ENCODE measurements at regions not wholly inside any gene's neighbourhood (a gene's known extent, or its start where the extent isn't known, plus 50 kb on each side); places are given as distances from the start of the nearest gene placed in this dataset.
A peak's percentile ranks its signal among the peaks of the same experiment; 100 is the strongest.

- DNase-seq (ENCODE audit: low spot score), result no peak
These were observed 221.7 kb upstream of the TMC3 start for GRCh38 chr15:81595752-81596151.

- no peak for DNase-seq (ENCODE audit: low spot score)
These were observed 215.7 kb upstream of the TMC3 start for GRCh38 chr15:81589671-81590070.

- DNase-seq (ENCODE audit: low spot score), result no peak
These were observed 201.6 kb upstream of the TMC3 start for GRCh38 chr15:81575436-81576123.

GRCh38 chr15:81573098-81573746 lies 199.2 kb upstream of the TMC3 start:
- DNase-seq (ENCODE audit: low spot score), result no peak

GRCh38 chr15:81572190-81572589 lies 198.2 kb upstream of the TMC3 start:
- no peak for DNase-seq (ENCODE audit: low spot score)

- no peak for DNase-seq (ENCODE audit: low spot score)
These were observed 195.5 kb upstream of the TMC3 start for GRCh38 chr15:81569286-81570080.

GRCh38 chr15:81567924-81568323 lies 193.9 kb upstream of the TMC3 start:
- no peak for DNase-seq (ENCODE audit: low spot score)

- DNase-seq (ENCODE audit: low spot score), result no peak
These were observed 189.0 kb upstream of the TMC3 start for GRCh38 chr15:81562986-81563385.

GRCh38 chr15:81560405-81560804 lies 186.4 kb upstream of the TMC3 start:
- no peak for DNase-seq (ENCODE audit: low spot score)

- DNase-seq (ENCODE audit: low spot score), result no peak
These were observed 184.0 kb upstream of the TMC3 start for GRCh38 chr15:81558056-81558455.

- DNase-seq (ENCODE audit: low spot score), result no peak
These were observed 181.3 kb upstream of the TMC3 start for GRCh38 chr15:81555346-81555745.

- peak; percentile 16 for DNase-seq (ENCODE audit: low spot score)
These were observed 174.5 kb upstream of the TMC3 start for GRCh38 chr15:81548365-81549130.

GRCh38 chr15:81547521-81548132 lies 173.6 kb upstream of the TMC3 start:
- DNase-seq (ENCODE audit: low spot score), result no peak

- no peak for DNase-seq (ENCODE audit: low spot score)
These were observed 170.4 kb upstream of the TMC3 start for GRCh38 chr15:81544385-81544784.

- DNase-seq (ENCODE audit: low spot score), result no peak
These were observed 166.9 kb upstream of the TMC3 start for GRCh38 chr15:81540909-81541308.

GRCh38 chr15:81536356-81536755 lies 162.3 kb upstream of the TMC3 start:
- DNase-seq (ENCODE audit: low spot score), result no peak

GRCh38 chr15:81534124-81534523 lies 160.1 kb upstream of the TMC3 start:
- DNase-seq (ENCODE audit: low spot score), result no peak

GRCh38 chr15:81532001-81532400 lies 158.0 kb upstream of the TMC3 start:
- DNase-seq (ENCODE audit: low spot score), result no peak

GRCh38 chr15:81531109-81531592 lies 157.1 kb upstream of the TMC3 start:
- no peak for DNase-seq (ENCODE audit: low spot score)

- no peak for DNase-seq (ENCODE audit: low spot score)
These were observed 156.3 kb upstream of the TMC3 start for GRCh38 chr15:81530271-81530691.

- no peak for DNase-seq (ENCODE audit: low spot score)
These were observed 155.5 kb upstream of the TMC3 start for GRCh38 chr15:81529481-81529880.

GRCh38 chr15:81526029-81526428 lies 152.0 kb upstream of the TMC3 start:
- no peak for DNase-seq (ENCODE audit: low spot score)

All from globus pallidus (tissue), 1 donor.